ENCODE measurements at regions not wholly inside any gene's neighbourhood (a gene's known extent, or its start where the extent isn't known, plus 50 kb on each side); places are given as distances from the start of the nearest gene placed in this dataset.

- intact Hi-C loops (cut with DNase I, micrococcal nuclease): no loop called here
Measured at GRCh38 chr4:95627024-95627605, 78.3 kb upstream of the UNC5C start.

GRCh38 chr4:95625020-95625419, 76.2 kb upstream of the UNC5C start:
- intact Hi-C loops (cut with DNase I, micrococcal nuclease): no loop called here
- POLR2A ChIA-PET: no interaction called here
- ATAC-seq (ENCODE audit: poor library complexity) (no peak), DNase-seq (no peak)
- H3K27ac ChIP-seq (ENCODE audit: low read depth in 1 of 2, low read length in 2 of 2): no peak overlapping the region
- Mint-ChIP-seq H3K27me3 (no peaks in the 10 kb centered on the region), H3K9me3 (no peaks in the 10 kb centered on the region), H3K27ac (no peak overlapping the region), H3K4me1 (ENCODE audit: low read depth) (no peaks in the 10 kb centered on the region), H3K4me3 (no peak overlapping the region), H3K36me3 (ENCODE audit: low read depth) (no peaks in the 10 kb centered on the region)
- H3K27me3 ChIP-seq (ENCODE audit: control insufficient read depth in 1 of 2, insufficient read depth in 2 of 2, low read length in 2 of 2): no peaks in the 10 kb centered on the region
- no peaks in the 10 kb centered on the region for H3K4me1 ChIP-seq (ENCODE audit: insufficient read depth, low read length)
- no peaks in the 10 kb centered on the region for H3K36me3 ChIP-seq (ENCODE audit: insufficient read depth, low read length)
- H3K4me3 ChIP-seq (ENCODE audit: low read length): no peak overlapping the region
- CTCF ChIA-PET: no interaction called here
- TF ChIP-seq CTCF (IDR thresholded peaks at IDR 0.05): no peak
- no peaks in the 10 kb centered on the region for H3K9me3 ChIP-seq (ENCODE audit: control insufficient read depth in 1 of 2, insufficient read depth in 1 of 2, low read length in 2 of 2)

More at GRCh38 chr4:95627024-95627605, 78.3 kb upstream of the UNC5C start:
- no peaks in the 10 kb centered on the region for H3K27me3 Mint-ChIP-seq
- H3K27ac Mint-ChIP-seq: no peak overlapping the region
- Histone ChIP-seq H3K27me3 (ENCODE audit: control insufficient read depth in 1 of 2, insufficient read depth in 2 of 2, low read length in 2 of 2) (no peaks in the 10 kb centered on the region), H3K9me3 (ENCODE audit: control insufficient read depth in 1 of 2, insufficient read depth in 1 of 2, low read length in 2 of 2) (no peaks in the 10 kb centered on the region), H3K4me3 (ENCODE audit: low read length) (no peak overlapping the region), H3K27ac (ENCODE audit: low read depth in 1 of 2, low read length in 2 of 2) (no peak overlapping the region), H3K36me3 (ENCODE audit: insufficient read depth, low read length) (no peaks in the 10 kb centered on the region), H3K4me1 (ENCODE audit: insufficient read depth, low read length) (no peaks in the 10 kb centered on the region)
- H3K36me3 Mint-ChIP-seq (ENCODE audit: low read depth): no peaks in the 10 kb centered on the region
- no peak for DNase-seq
- no peak for TF ChIP-seq CTCF (IDR thresholded peaks at IDR 0.05)
- CTCF ChIA-PET: no interaction called here
- H3K4me1 Mint-ChIP-seq (ENCODE audit: low read depth): no peaks in the 10 kb centered on the region
- H3K9me3 Mint-ChIP-seq: no peaks in the 10 kb centered on the region
- H3K4me3 Mint-ChIP-seq: no peak overlapping the region
- POLR2A ChIA-PET: no interaction called here
- no peak for ATAC-seq (ENCODE audit: poor library complexity)

GRCh38 chr4:95619525-95620443, 71.0 kb upstream of the UNC5C start:
- no peak for TF ChIP-seq CTCF (IDR thresholded peaks at IDR 0.05)
- DNase-seq (no peak), ATAC-seq (ENCODE audit: poor library complexity) (no peak)
- ChIA-PET CTCF (no interaction called here), POLR2A (no interaction called here)
- no peak overlapping the region for H3K4me3 Mint-ChIP-seq
- H3K4me3 ChIP-seq (ENCODE audit: low read length): no peak overlapping the region
- H3K27me3 Mint-ChIP-seq: no peaks in the 10 kb centered on the region
- H3K27ac ChIP-seq (ENCODE audit: low read depth in 1 of 2, low read length in 2 of 2): no peak overlapping the region
- intact Hi-C loops (cut with DNase I, micrococcal nuclease): no loop called here
- H3K9me3 Mint-ChIP-seq: no peaks in the 10 kb centered on the region
- H3K27ac Mint-ChIP-seq: no peak overlapping the region
- no peaks in the 10 kb centered on the region for H3K36me3 ChIP-seq (ENCODE audit: insufficient read depth, low read length)
- H3K9me3 ChIP-seq (ENCODE audit: control insufficient read depth in 1 of 2, insufficient read depth in 1 of 2, low read length in 2 of 2): no peaks in the 10 kb centered on the region
- H3K4me1 ChIP-seq (ENCODE audit: insufficient read depth, low read length): no peaks in the 10 kb centered on the region
- H3K36me3 Mint-ChIP-seq (ENCODE audit: low read depth): no peaks in the 10 kb centered on the region
- H3K27me3 ChIP-seq (ENCODE audit: control insufficient read depth in 1 of 2, insufficient read depth in 2 of 2, low read length in 2 of 2): no peaks in the 10 kb centered on the region
- H3K4me1 Mint-ChIP-seq (ENCODE audit: low read depth): no peaks in the 10 kb centered on the region
